GM06990 (cell line): ENCODE measurements at regions not wholly inside any gene's neighbourhood (a gene's known extent, or its start where the extent isn't known, plus 50 kb on each side); places are given as distances from the start of the nearest gene placed in this dataset.

ENCODE experiments used
- DNase-seq: peaks from one replicate; pipeline ENCODE4 v3.0.0-alpha.2; 2011; ENCODE audit not compliant: insufficient read length; ENCODE audit errors: extremely low read depth
- H3K27me3 ChIP-seq: replicated peaks from 2 replicates; pipeline ENCODE4 v1.6.0; 2011; ENCODE audit warnings: low read length; ENCODE audit not compliant: control insufficient read depth, insufficient read depth
- H3K36me3 ChIP-seq: 2 replicates; pipeline ENCODE4 v1.5.1; 2011; ENCODE audit warnings: low read length; ENCODE audit not compliant: control insufficient read depth, insufficient read depth
- H3K4me3 ChIP-seq: replicated peaks from 2 replicates; pipeline ENCODE4 v1.5.1; 2011; ENCODE audit warnings: low read depth, mild to moderate bottlenecking, control low read depth, low read length
- TF ChIP-seq, protein P1 (sequence below): IDR thresholded peaks from 2 replicates; pipeline ENCODE4 v1.5.1; 2011; ENCODE audit warnings: low read length, control low read depth, mild to moderate bottlenecking, inconsistent platforms; ENCODE audit not compliant: insufficient read depth, poor library complexity, severe bottlenecking

DNA sequence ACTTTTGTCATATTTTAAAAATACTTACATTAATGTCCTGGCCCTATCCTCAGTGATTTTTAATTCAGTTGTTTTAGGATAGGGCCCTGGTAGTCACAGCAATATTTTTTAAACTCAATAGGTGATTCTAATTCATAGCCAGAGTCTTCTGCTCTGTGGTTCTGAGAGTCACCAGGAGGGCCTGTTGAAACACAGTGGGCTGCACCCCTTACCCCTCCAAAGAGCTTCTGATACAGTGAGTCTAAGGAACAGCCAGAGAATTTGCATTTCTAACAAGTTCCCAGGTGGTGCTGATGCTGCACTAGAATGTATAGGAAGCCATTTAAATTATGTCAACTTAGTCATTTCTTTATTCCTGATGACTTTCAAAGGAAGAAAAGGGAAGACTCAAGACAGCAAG is 458.3 kb upstream of the ARRDC3 start:
- Histone ChIP-seq H3K27me3 (no peaks in the 10 kb centered on the region), H3K4me3 (no peak overlapping the region), H3K36me3 (no peaks in the 10 kb centered on the region)
- no peak for DNase-seq
- TF ChIP-seq, protein P1, sequence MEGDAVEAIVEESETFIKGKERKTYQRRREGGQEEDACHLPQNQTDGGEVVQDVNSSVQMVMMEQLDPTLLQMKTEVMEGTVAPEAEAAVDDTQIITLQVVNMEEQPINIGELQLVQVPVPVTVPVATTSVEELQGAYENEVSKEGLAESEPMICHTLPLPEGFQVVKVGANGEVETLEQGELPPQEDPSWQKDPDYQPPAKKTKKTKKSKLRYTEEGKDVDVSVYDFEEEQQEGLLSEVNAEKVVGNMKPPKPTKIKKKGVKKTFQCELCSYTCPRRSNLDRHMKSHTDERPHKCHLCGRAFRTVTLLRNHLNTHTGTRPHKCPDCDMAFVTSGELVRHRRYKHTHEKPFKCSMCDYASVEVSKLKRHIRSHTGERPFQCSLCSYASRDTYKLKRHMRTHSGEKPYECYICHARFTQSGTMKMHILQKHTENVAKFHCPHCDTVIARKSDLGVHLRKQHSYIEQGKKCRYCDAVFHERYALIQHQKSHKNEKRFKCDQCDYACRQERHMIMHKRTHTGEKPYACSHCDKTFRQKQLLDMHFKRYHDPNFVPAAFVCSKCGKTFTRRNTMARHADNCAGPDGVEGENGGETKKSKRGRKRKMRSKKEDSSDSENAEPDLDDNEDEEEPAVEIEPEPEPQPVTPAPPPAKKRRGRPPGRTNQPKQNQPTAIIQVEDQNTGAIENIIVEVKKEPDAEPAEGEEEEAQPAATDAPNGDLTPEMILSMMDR = no peak

DNA sequence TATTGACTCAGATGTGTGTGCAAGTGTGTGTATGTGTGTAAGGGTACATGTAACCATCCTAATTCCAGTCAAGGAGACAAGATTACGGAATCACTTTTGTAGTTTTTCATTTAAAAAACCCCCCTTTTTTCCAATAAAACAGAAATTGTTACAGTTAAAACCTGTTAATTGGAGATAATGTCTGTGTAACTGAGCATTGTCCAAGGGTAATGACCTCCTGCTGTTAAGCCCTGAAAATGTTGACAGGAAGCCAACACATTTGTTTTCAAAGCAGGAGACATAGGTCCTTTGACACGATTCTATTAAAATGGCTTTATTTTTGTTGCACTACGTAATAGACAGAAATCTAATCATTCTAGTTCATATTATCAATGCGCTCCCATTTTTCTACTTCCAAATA is 457.3 kb upstream of the ARRDC3 start:
- H3K4me3 ChIP-seq = no peak overlapping the region
- no peaks in the 10 kb centered on the region for H3K36me3 ChIP-seq
- DNase-seq = no peak
- TF ChIP-seq, protein P1 = no peak
- no peaks in the 10 kb centered on the region for H3K27me3 ChIP-seq

DNA sequence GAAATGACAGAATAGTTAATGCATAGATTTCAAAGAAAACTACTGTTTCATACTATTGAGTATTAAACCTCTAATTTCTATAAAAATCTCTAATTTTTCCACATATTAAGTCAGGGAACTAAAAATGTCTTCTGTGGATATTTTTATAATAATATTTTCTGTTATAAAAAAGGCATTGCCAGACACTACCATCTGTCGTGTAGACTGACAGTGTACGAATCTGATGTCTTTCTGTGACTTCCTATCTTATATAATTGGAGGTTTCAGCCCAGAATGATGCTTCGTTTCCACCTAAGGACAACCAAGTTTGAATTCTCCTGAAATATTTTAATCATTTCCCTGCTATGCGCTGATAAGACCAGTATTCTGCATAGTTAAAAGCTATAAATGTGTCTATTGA is 456.6 kb upstream of the ARRDC3 start:
- Histone ChIP-seq H3K36me3 (no peaks in the 10 kb centered on the region), H3K27me3 (no peaks in the 10 kb centered on the region), H3K4me3 (no peak overlapping the region)
- no peak for DNase-seq
- TF ChIP-seq, protein P1 = no peak

DNA sequence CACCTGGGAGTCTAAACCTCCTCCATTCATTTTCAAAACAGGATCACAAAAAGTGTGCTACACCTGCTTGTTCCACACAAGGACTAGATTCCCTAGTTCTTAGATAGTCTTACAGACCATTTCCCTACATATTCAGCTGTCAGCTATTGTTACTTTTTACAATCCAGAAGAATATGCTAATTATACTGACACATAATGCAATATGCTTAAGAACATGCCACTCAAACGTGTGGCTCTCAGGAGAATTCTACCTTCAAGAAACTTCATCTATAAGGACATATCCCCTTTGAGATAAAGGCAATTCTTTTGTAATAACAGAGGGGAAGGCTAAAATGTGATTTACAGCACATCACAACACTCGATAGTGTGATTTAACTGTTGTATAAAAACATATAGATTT is 456.1 kb upstream of the ARRDC3 start:
- H3K4me3 ChIP-seq = no peak overlapping the region
- TF ChIP-seq, protein P1 = no peak
- DNase-seq = no peak
- no peaks in the 10 kb centered on the region for H3K27me3 ChIP-seq
- no peaks in the 10 kb centered on the region for H3K36me3 ChIP-seq

DNA sequence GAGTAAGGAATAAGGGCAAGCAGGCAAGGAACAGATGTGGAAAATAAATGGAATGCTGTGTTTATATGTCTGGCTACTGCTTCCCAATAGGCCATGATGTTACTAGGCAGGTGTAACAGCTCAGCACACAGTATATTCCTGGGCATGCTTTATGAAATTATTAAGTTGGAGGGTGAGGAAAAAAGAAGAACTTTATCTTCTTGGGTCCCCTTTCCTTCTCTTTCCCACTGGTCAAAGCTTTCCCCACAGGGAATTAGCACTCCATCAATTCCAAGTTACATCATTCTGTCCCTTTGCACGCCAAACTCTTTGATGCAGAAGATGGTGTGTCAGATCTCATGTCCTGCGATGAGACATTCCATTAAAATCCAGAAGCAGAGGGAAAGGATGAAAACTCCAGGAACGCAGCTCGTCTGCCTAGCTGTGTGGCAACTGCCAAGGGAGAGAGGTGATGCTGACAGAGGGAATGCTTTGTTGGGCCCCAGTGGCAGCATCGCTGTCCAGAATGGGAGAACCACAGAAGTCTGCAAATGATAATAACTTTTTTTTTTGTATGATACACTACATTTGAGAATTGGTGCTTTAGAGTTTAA is 447.3 kb upstream of the ARRDC3 start:
- TF ChIP-seq, protein P1 = no peak
- H3K4me3 ChIP-seq = no peak overlapping the region
- no peak for DNase-seq

DNA sequence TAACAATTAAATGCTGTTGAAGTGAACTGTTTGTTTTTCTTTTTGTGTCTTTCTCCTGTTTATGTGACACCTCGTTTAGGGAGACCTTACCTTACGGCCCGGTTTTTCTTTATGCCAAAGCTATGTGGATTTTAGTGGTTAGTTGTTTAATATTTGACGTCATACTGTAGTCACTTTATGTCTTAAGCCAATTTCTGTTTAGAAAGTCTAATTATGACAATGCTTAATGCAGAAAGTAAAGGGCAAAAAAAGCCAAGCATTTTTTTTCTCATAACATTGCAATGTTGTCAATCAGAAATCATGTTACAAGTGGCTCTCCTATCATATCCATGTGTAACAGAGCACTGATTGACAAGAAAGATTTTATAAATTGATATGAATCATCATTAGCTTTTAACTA is 442.5 kb upstream of the ARRDC3 start:
- no peak for DNase-seq
- H3K36me3 ChIP-seq = no peaks in the 10 kb centered on the region
- TF ChIP-seq, protein P1 = no peak
- H3K4me3 ChIP-seq = no peak overlapping the region
- no peaks in the 10 kb centered on the region; the same call in 1 of the 2 replicates for H3K27me3 ChIP-seq

More for the DNA sequence above, 447.3 kb upstream of the ARRDC3 start:
- no peaks in the 10 kb centered on the region for H3K36me3 ChIP-seq
- no peaks in the 10 kb centered on the region; the same call in 1 of the 2 replicates for H3K27me3 ChIP-seq
